Activated T-cell treated with anti-CD3 and anti-CD28 coated beads, Interleukin-2, amount 50 U/mL, for 24 hours (primary cell): ENCODE measurements at regions not wholly inside any gene's neighbourhood (a gene's known extent, or its start where the extent isn't known, plus 50 kb on each side); places are given as distances from the start of the nearest gene placed in this dataset.
"Not testable (repeated sequence)": the region's sequence is repeated elsewhere in the genome, so short reads cannot be mapped to it uniquely, and the experiment has no call there.

Experiments used
- DNase-seq: peaks from one replicate; pipeline ENCODE4 v3.0.0-alpha.2; 2020
- H3K27ac Mint-ChIP-seq: 2 replicates; pipeline ENCODE4 v1.8.0; 2020; ENCODE audit warnings: mild to moderate bottlenecking, mixed read lengths
- H3K27me3 Mint-ChIP-seq: 2 replicates; pipeline ENCODE4 v1.8.0; 2020; ENCODE audit warnings: mixed read lengths
- H3K36me3 Mint-ChIP-seq: 2 replicates; pipeline ENCODE4 v1.8.0; 2020; ENCODE audit warnings: low read depth, mixed read lengths
- H3K4me1 Mint-ChIP-seq: 2 replicates; pipeline ENCODE4 v1.8.0; 2020; ENCODE audit warnings: low read depth, mixed read lengths
- H3K4me3 Mint-ChIP-seq: 2 replicates; pipeline ENCODE4 v1.8.0; 2020; ENCODE audit warnings: mild to moderate bottlenecking, moderate library complexity, mixed read lengths
- H3K9me3 Mint-ChIP-seq: 2 replicates; pipeline ENCODE4 v1.8.0; 2020; ENCODE audit warnings: mixed read lengths

- no peak for DNase-seq
- Mint-ChIP-seq H3K36me3 (no peaks in the 10 kb centered on the region), H3K4me1 (peaks cover 3% of the 10 kb centered on the region), H3K27ac (no peak overlapping the region), H3K9me3 (no peaks in the 10 kb centered on the region), H3K4me3 (no peak overlapping the region), H3K27me3 (no peaks in the 10 kb centered on the region)
These were observed 115.6 kb upstream of the METAP2 start for GRCh38 chr12:95358111-95359083.

DNA sequence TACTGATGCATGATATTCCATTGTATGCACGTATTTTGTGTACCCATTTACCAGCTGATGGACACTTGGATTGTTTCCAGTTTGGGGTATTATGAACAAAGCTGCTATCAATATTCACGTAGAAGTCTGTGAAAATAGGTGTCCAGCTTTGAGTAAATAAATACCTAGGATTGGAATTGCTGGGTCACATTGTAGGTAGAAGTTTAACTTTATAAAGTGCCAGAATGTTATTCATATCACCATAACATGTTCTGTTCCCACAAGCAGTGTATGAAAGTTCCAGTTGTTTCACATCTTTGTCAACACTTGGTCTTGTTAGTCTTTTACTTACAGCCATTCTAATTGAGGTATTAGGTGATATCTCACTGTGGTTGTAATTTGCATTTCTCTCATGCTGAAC lies 108.0 kb upstream of the METAP2 start:
- no peak overlapping the region for H3K27ac Mint-ChIP-seq
- H3K36me3 Mint-ChIP-seq: no peaks in the 10 kb centered on the region
- H3K4me3 Mint-ChIP-seq: no peak overlapping the region
- H3K4me1 Mint-ChIP-seq: no peaks in the 10 kb centered on the region
- DNase-seq: no peak
- H3K27me3 Mint-ChIP-seq: peaks cover 3% of the 10 kb centered on the region
- H3K9me3 Mint-ChIP-seq: no peaks in the 10 kb centered on the region

- no peaks in the 10 kb centered on the region for H3K9me3 Mint-ChIP-seq
- H3K27me3 Mint-ChIP-seq: peaks cover 5% of the 10 kb centered on the region
- H3K27ac Mint-ChIP-seq: no peak overlapping the region
- DNase-seq: no peak
- H3K4me3 Mint-ChIP-seq: no peak overlapping the region
- H3K36me3 Mint-ChIP-seq: no peaks in the 10 kb centered on the region
- H3K4me1 Mint-ChIP-seq: no peaks in the 10 kb centered on the region
These were observed 105.0 kb upstream of the METAP2 start for GRCh38 chr12:95368931-95369330.

- Mint-ChIP-seq H3K9me3 (no peaks in the 10 kb centered on the region), H3K27ac (no peak overlapping the region), H3K36me3 (no peaks in the 10 kb centered on the region), H3K27me3 (peaks cover 5% of the 10 kb centered on the region), H3K4me1 (no peaks in the 10 kb centered on the region), H3K4me3 (no peak overlapping the region)
- no peak for DNase-seq
These were observed 102.4 kb upstream of the METAP2 start for GRCh38 chr12:95371571-95371970.

GRCh38 chr12:95379481-95379880 lies 94.5 kb upstream of the METAP2 start:
- H3K27ac Mint-ChIP-seq, DNase-seq, H3K27me3 Mint-ChIP-seq, H3K36me3 Mint-ChIP-seq, H3K4me1 Mint-ChIP-seq, H3K4me3 Mint-ChIP-seq, H3K9me3 Mint-ChIP-seq: not testable (repeated sequence)

GRCh38 chr12:95380334-95380733 lies 93.6 kb upstream of the METAP2 start:
- H3K9me3 Mint-ChIP-seq, H3K4me3 Mint-ChIP-seq, DNase-seq, H3K27ac Mint-ChIP-seq, H3K36me3 Mint-ChIP-seq, H3K4me1 Mint-ChIP-seq, H3K27me3 Mint-ChIP-seq: not testable (repeated sequence)

DNA sequence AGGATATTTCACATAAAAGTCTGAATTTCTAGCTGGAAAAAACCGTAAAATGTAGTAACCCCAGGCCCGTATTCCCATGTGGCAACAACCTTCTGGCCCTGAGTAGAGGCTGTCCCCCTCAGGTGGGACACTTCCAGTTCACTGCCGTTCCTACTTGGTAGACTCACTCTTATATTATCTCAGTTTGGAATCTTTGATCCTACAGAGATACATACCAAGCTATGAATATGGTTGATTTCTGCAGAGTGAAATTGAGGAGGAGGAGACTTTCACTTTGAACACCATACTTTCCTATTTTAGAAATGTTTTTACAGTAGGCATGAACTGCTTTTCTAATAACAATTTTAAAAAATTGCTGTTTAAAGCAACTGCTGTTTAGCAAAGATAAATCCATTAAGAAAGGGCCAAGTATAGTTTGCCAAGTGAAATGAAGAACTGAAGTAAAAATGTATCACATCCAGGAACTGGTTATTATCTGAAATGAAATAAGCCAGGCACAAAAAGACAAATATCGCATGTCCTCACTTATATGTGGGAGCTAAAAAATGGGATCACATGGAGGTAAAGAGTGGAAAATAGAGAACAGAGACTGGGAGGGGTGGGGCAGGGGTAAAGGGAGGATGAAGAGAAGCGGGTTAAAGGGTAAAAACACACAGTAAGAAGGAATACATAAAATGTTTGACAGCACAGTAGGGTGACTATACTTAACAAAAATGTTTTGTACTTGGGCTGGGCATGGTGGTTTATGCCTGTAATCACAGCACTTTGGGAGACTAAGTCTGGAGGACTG lies 92.8 kb upstream of the METAP2 start:
- Mint-ChIP-seq H3K27ac (no peak overlapping the region), H3K4me3 (no peak overlapping the region), H3K36me3 (no peaks in the 10 kb centered on the region), H3K9me3 (no peaks in the 10 kb centered on the region), H3K27me3 (no peaks in the 10 kb centered on the region), H3K4me1 (no peaks in the 10 kb centered on the region)
- DNase-seq: no peak

- not testable (repeated sequence) for H3K27me3 Mint-ChIP-seq, DNase-seq, H3K36me3 Mint-ChIP-seq, H3K4me3 Mint-ChIP-seq, H3K4me1 Mint-ChIP-seq, H3K27ac Mint-ChIP-seq, H3K9me3 Mint-ChIP-seq
These were observed 90.0 kb upstream of the METAP2 start for GRCh38 chr12:95383920-95384319.

DNA sequence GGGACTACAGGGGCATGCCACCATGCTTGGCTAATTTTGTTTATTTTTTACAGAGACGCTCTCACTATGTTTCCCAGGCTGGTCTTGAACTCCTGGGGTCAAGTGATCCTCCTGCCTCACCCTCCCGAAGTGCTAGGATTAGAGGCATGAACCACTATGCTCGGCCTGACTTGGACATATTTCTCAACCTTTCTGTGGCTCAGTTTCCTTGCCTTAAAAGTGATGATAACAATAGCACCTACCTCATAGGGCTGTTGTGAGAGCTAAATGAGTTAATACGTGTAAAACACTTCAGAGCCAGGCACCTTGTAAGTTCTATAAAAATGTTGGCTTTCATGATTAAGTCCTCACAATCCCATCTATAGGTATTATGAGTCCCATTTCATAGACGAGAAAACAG lies 89.2 kb upstream of the METAP2 start:
- Mint-ChIP-seq H3K4me3 (no peak overlapping the region), H3K36me3 (no peaks in the 10 kb centered on the region), H3K27me3 (no peaks in the 10 kb centered on the region), H3K27ac (no peak overlapping the region), H3K4me1 (no peaks in the 10 kb centered on the region), H3K9me3 (no peaks in the 10 kb centered on the region)
- DNase-seq: no peak

DNA sequence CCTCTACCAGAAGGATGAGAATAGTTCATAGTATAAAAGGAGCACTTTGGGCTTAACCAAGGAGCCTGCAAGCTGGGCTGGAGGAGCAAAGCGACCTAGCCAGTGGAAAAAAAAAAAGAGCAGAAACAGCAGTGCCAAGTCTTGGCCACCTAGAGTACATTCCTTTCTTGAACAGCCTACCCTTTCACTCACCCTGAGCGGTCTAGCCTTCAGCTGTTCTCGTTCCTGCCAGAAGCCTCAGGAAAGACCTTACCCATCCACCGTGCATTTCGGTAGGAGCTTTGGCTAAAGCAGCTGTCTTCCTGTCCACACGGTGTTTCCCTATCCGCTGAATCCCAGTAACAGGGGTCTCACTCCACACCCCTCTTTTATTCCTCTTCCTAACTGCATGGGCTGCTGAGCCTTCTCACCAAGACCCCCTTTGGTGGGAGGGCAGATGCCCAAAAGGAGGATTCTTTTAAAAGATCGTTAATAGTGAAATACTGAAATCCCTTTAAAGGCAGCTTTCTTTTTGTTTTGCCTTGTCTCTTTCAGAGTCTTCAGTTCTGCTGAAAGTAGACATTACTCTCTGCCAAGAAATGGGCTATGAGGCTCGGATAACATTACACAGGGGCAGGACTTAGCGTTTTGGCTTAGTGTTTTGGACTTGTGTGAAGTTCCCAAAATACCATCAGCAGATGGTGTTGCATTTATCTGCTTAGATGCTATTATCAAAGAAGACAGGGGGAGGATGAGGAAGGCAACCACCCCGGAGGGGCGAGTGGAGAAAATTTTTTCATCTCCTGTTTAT lies 88.5 kb upstream of the METAP2 start:
- Mint-ChIP-seq H3K9me3 (no peaks in the 10 kb centered on the region), H3K36me3 (no peaks in the 10 kb centered on the region), H3K27ac (no peak overlapping the region), H3K4me3 (no peak overlapping the region), H3K4me1 (no peaks in the 10 kb centered on the region), H3K27me3 (no peaks in the 10 kb centered on the region)
- DNase-seq: no peak

- H3K4me3 Mint-ChIP-seq: no peak overlapping the region
- no peaks in the 10 kb centered on the region for H3K9me3 Mint-ChIP-seq
- H3K27ac Mint-ChIP-seq: no peak overlapping the region
- H3K36me3 Mint-ChIP-seq: no peaks in the 10 kb centered on the region
- no peak for DNase-seq
- no peaks in the 10 kb centered on the region for H3K27me3 Mint-ChIP-seq
- no peaks in the 10 kb centered on the region for H3K4me1 Mint-ChIP-seq
These were observed 87.9 kb upstream of the METAP2 start for GRCh38 chr12:95386051-95386450.

DNA sequence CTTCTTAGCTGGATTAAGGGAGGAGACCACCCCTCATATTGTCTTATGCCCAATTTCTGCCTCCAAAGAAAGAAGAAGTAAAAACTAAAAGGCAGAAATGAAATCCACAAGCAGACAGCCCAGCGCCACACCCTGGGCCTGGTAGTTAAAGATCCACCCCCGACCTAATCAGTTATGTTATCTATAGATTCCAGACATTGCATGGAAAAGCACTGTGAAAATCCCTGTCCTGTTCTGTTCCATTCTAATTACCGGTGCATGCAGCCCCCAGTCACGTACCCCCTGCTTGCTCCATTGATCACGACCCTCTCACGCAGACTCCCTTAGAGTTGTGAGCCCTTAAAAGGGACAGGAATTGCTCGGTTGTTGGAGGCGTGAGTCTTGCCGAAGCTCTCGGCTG lies 85.7 kb upstream of the METAP2 start:
- H3K4me3 Mint-ChIP-seq, DNase-seq, H3K4me1 Mint-ChIP-seq, H3K27me3 Mint-ChIP-seq, H3K36me3 Mint-ChIP-seq, H3K27ac Mint-ChIP-seq, H3K9me3 Mint-ChIP-seq: not testable (repeated sequence)

- no peak for DNase-seq
- Mint-ChIP-seq H3K9me3 (peaks cover 10% of the 10 kb centered on the region), H3K27me3 (peaks cover 13% of the 10 kb centered on the region), H3K4me3 (no peak overlapping the region), H3K4me1 (no peaks in the 10 kb centered on the region), H3K36me3 (no peaks in the 10 kb centered on the region), H3K27ac (no peak overlapping the region)
These were observed 83.8 kb upstream of the METAP2 start for GRCh38 chr12:95390192-95390591.

GRCh38 chr12:95390932-95391331 lies 83.0 kb upstream of the METAP2 start:
- no peaks in the 10 kb centered on the region for H3K36me3 Mint-ChIP-seq
- peaks cover under 1% of the 10 kb centered on the region for H3K4me1 Mint-ChIP-seq
- DNase-seq: no peak
- no peak overlapping the region for H3K4me3 Mint-ChIP-seq
- peaks cover 10% of the 10 kb centered on the region for H3K9me3 Mint-ChIP-seq
- H3K27me3 Mint-ChIP-seq: peaks cover 20% of the 10 kb centered on the region
- H3K27ac Mint-ChIP-seq: no peak overlapping the region
